ENCODE measurements at regions not wholly inside any gene's neighbourhood (a gene's known extent, or its start where the extent isn't known, plus 50 kb on each side); places are given as distances from the start of the nearest gene placed in this dataset.
"Not testable (repeated sequence)": the region's sequence is repeated elsewhere in the genome, so short reads cannot be mapped to it uniquely, and the experiment has no call there.

- Histone ChIP-seq H3K4me1 (ENCODE audit: insufficient read depth, low read length) (no peaks in the 10 kb centered on the region), H3K9me3 (ENCODE audit: low read length) (no peaks in the 10 kb centered on the region), H3K4me3 (ENCODE audit: low read length) (no peak overlapping the region), H3K36me3 (ENCODE audit: insufficient read depth, low read length) (no peaks in the 10 kb centered on the region), H3K27me3 (ENCODE audit: insufficient read depth, low read length) (no peaks in the 10 kb centered on the region), H2AFZ (ENCODE audit: low read depth, low read length) (no peak overlapping the region)
Observed at GRCh38 chr5:162272417-162272816, 204.8 kb downstream of the GABRG2 start.

- no peak overlapping the region for H2AFZ ChIP-seq (ENCODE audit: low read depth, low read length)
- no peak overlapping the region for H3K4me3 ChIP-seq (ENCODE audit: low read length)
- H3K9me3 ChIP-seq (ENCODE audit: low read length) = no peaks in the 10 kb centered on the region
- no peaks in the 10 kb centered on the region for H3K4me1 ChIP-seq (ENCODE audit: insufficient read depth, low read length)
- H3K36me3 ChIP-seq (ENCODE audit: insufficient read depth, low read length) = no peaks in the 10 kb centered on the region
- H3K27me3 ChIP-seq (ENCODE audit: insufficient read depth, low read length) = no peaks in the 10 kb centered on the region
Observed at GRCh38 chr5:162274679-162275078, 207.1 kb downstream of the GABRG2 start.

GRCh38 chr5:162275387-162275786 is 207.8 kb downstream of the GABRG2 start:
- not testable (repeated sequence) for H3K9me3 ChIP-seq (ENCODE audit: low read length); H3K27me3 ChIP-seq (ENCODE audit: insufficient read depth, low read length); H2AFZ ChIP-seq (ENCODE audit: low read depth, low read length); H3K36me3 ChIP-seq (ENCODE audit: insufficient read depth, low read length); H3K4me3 ChIP-seq (ENCODE audit: low read length); H3K4me1 ChIP-seq (ENCODE audit: insufficient read depth, low read length)

- H3K4me3 ChIP-seq (ENCODE audit: low read length) = no peak overlapping the region
- no peaks in the 10 kb centered on the region for H3K9me3 ChIP-seq (ENCODE audit: low read length)
- H3K36me3 ChIP-seq (ENCODE audit: insufficient read depth, low read length) = no peaks in the 10 kb centered on the region
- H3K27me3 ChIP-seq (ENCODE audit: insufficient read depth, low read length) = no peaks in the 10 kb centered on the region
- H2AFZ ChIP-seq (ENCODE audit: low read depth, low read length) = no peak overlapping the region
- H3K4me1 ChIP-seq (ENCODE audit: insufficient read depth, low read length) = peaks cover 4% of the 10 kb centered on the region
Observed at GRCh38 chr5:162282191-162282590, 214.6 kb downstream of the GABRG2 start.

GRCh38 chr5:162283609-162284008 is 216.0 kb downstream of the GABRG2 start:
- Histone ChIP-seq H3K27me3 (ENCODE audit: insufficient read depth, low read length) (no peaks in the 10 kb centered on the region), H2AFZ (ENCODE audit: low read depth, low read length) (no peak overlapping the region), H3K4me3 (ENCODE audit: low read length) (no peak overlapping the region), H3K9me3 (ENCODE audit: low read length) (no peaks in the 10 kb centered on the region), H3K4me1 (ENCODE audit: insufficient read depth, low read length) (peaks cover 4% of the 10 kb centered on the region), H3K36me3 (ENCODE audit: insufficient read depth, low read length) (no peaks in the 10 kb centered on the region)

GRCh38 chr5:162288647-162289296 is 221.2 kb downstream of the GABRG2 start:
- no peaks in the 10 kb centered on the region for H3K27me3 ChIP-seq (ENCODE audit: insufficient read depth, low read length)
- peaks cover 2% of the 10 kb centered on the region for H3K4me1 ChIP-seq (ENCODE audit: insufficient read depth, low read length)
- no peak overlapping the region for H3K4me3 ChIP-seq (ENCODE audit: low read length)
- no peaks in the 10 kb centered on the region for H3K9me3 ChIP-seq (ENCODE audit: low read length)
- H3K36me3 ChIP-seq (ENCODE audit: insufficient read depth, low read length) = no peaks in the 10 kb centered on the region
- no peak overlapping the region for H2AFZ ChIP-seq (ENCODE audit: low read depth, low read length)

GRCh38 chr5:162289489-162289888 is 221.9 kb downstream of the GABRG2 start:
- Histone ChIP-seq H3K27me3 (ENCODE audit: insufficient read depth, low read length) (no peaks in the 10 kb centered on the region), H3K9me3 (ENCODE audit: low read length) (no peaks in the 10 kb centered on the region), H2AFZ (ENCODE audit: low read depth, low read length) (no peak overlapping the region)

GRCh38 chr5:162299793-162300192 is 232.2 kb downstream of the GABRG2 start:
- Histone ChIP-seq H3K36me3 (ENCODE audit: insufficient read depth, low read length) (no peaks in the 10 kb centered on the region), H2AFZ (ENCODE audit: low read depth, low read length) (no peak overlapping the region), H3K9me3 (ENCODE audit: low read length) (no peaks in the 10 kb centered on the region), H3K4me1 (ENCODE audit: insufficient read depth, low read length) (no peaks in the 10 kb centered on the region), H3K27me3 (ENCODE audit: insufficient read depth, low read length) (no peaks in the 10 kb centered on the region), H3K4me3 (ENCODE audit: low read length) (no peak overlapping the region)

More at GRCh38 chr5:162289489-162289888, 221.9 kb downstream of the GABRG2 start:
- Histone ChIP-seq H3K36me3 (ENCODE audit: insufficient read depth, low read length) (no peaks in the 10 kb centered on the region), H3K4me3 (ENCODE audit: low read length) (no peak overlapping the region), H3K4me1 (ENCODE audit: insufficient read depth, low read length) (no peaks in the 10 kb centered on the region)

GRCh38 chr5:162301356-162301755 is 233.8 kb downstream of the GABRG2 start:
- no peak overlapping the region for H2AFZ ChIP-seq (ENCODE audit: low read depth, low read length)
- no peaks in the 10 kb centered on the region for H3K36me3 ChIP-seq (ENCODE audit: insufficient read depth, low read length)
- no peaks in the 10 kb centered on the region for H3K27me3 ChIP-seq (ENCODE audit: insufficient read depth, low read length)
- H3K4me1 ChIP-seq (ENCODE audit: insufficient read depth, low read length) = no peaks in the 10 kb centered on the region
- H3K4me3 ChIP-seq (ENCODE audit: low read length) = no peak overlapping the region
- no peaks in the 10 kb centered on the region for H3K9me3 ChIP-seq (ENCODE audit: low read length)

- H3K4me3 ChIP-seq (ENCODE audit: low read length) = no peak overlapping the region
- H3K9me3 ChIP-seq (ENCODE audit: low read length) = no peaks in the 10 kb centered on the region
- H3K36me3 ChIP-seq (ENCODE audit: insufficient read depth, low read length) = no peaks in the 10 kb centered on the region
- no peaks in the 10 kb centered on the region for H3K27me3 ChIP-seq (ENCODE audit: insufficient read depth, low read length)
- no peaks in the 10 kb centered on the region for H3K4me1 ChIP-seq (ENCODE audit: insufficient read depth, low read length)
- no peak overlapping the region for H2AFZ ChIP-seq (ENCODE audit: low read depth, low read length)
Observed at GRCh38 chr5:162323466-162323865, 255.9 kb downstream of the GABRG2 start.

GRCh38 chr5:162324328-162324727 is 256.8 kb downstream of the GABRG2 start:
- Histone ChIP-seq H2AFZ (ENCODE audit: low read depth, low read length) (no peak overlapping the region), H3K9me3 (ENCODE audit: low read length) (no peaks in the 10 kb centered on the region), H3K27me3 (ENCODE audit: insufficient read depth, low read length) (no peaks in the 10 kb centered on the region), H3K4me1 (ENCODE audit: insufficient read depth, low read length) (no peaks in the 10 kb centered on the region), H3K36me3 (ENCODE audit: insufficient read depth, low read length) (no peaks in the 10 kb centered on the region), H3K4me3 (ENCODE audit: low read length) (no peak overlapping the region)

- Histone ChIP-seq H3K4me3 (ENCODE audit: low read length) (no peak overlapping the region), H3K27me3 (ENCODE audit: insufficient read depth, low read length) (no peaks in the 10 kb centered on the region), H3K4me1 (ENCODE audit: insufficient read depth, low read length) (no peaks in the 10 kb centered on the region), H3K9me3 (ENCODE audit: low read length) (no peaks in the 10 kb centered on the region), H2AFZ (ENCODE audit: low read depth, low read length) (no peak overlapping the region), H3K36me3 (ENCODE audit: insufficient read depth, low read length) (no peaks in the 10 kb centered on the region)
Observed at GRCh38 chr5:162325143-162325727, 257.7 kb downstream of the GABRG2 start.

- no peaks in the 10 kb centered on the region for H3K27me3 ChIP-seq (ENCODE audit: insufficient read depth, low read length)
- no peaks in the 10 kb centered on the region for H3K36me3 ChIP-seq (ENCODE audit: insufficient read depth, low read length)
- H2AFZ ChIP-seq (ENCODE audit: low read depth, low read length) = no peak overlapping the region
- no peak overlapping the region for H3K4me3 ChIP-seq (ENCODE audit: low read length)
- H3K4me1 ChIP-seq (ENCODE audit: insufficient read depth, low read length) = no peaks in the 10 kb centered on the region
- H3K9me3 ChIP-seq (ENCODE audit: low read length) = no peaks in the 10 kb centered on the region
Observed at GRCh38 chr5:162334944-162335343, 267.4 kb downstream of the GABRG2 start.

All from neuron (in vitro differentiated cells).